ENCODE measurements at regions not wholly inside any gene's neighbourhood (a gene's known extent, or its start where the extent isn't known, plus 50 kb on each side); places are given as distances from the start of the nearest gene placed in this dataset.
"Not testable (repeated sequence)": the region's sequence is repeated elsewhere in the genome, so short reads cannot be mapped to it uniquely, and the experiment has no call there.

DNA sequence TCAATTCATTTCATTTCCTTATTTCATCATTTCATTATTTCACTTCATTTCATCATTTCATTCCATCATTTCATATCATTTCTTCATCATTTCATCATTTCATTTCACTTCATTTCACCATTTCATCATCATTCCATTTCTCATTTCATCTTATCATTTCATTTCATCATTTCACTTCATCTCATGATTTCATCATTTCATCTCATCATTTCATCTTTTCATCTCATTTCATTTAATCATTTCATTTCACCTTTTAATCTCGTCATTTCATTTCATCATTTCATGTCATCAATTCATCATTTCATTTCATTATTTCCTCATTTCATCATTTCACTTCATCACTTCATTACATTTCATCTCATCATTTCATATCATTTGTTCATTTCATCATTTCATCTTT lies 177.4 kb downstream of the ZNF92 start:
- TF ChIP-seq POLR2A, CTCF (IDR thresholded peaks at IDR 0.05): not testable (repeated sequence)
